Fibroblast of lung (primary cell): ENCODE measurements at regions not wholly inside any gene's neighbourhood (a gene's known extent, or its start where the extent isn't known, plus 50 kb on each side); places are given as distances from the start of the nearest gene placed in this dataset.

Experiments used
- DNase-seq, 2 donors: peaks; one replicate each; pipeline versions ENCODE4 v3.0.0 to v3.0.0-alpha.2; 2010; ENCODE audit warnings: low read depth in 2 of 2
- H2AFZ ChIP-seq: 2 replicates; pipeline ENCODE4 v1.5.1; 2012; ENCODE audit warnings: low read length, control low read depth, inconsistent platforms
- H3K27ac ChIP-seq: 2 replicates; pipeline ENCODE4 v1.5.1; 2011; ENCODE audit warnings: low read length, control low read depth; ENCODE audit not compliant: insufficient read depth
- H3K27me3 ChIP-seq: 2 replicates; pipeline ENCODE4 v1.5.1; 2011; ENCODE audit warnings: mild to moderate bottlenecking, low read length; ENCODE audit not compliant: control insufficient read depth, insufficient read depth
- H3K36me3 ChIP-seq: 2 replicates; pipeline ENCODE4 v1.5.1; 2011; ENCODE audit warnings: low read length; ENCODE audit not compliant: control insufficient read depth, insufficient read depth
- H3K4me1 ChIP-seq: 2 replicates; pipeline ENCODE4 v1.5.1; 2011; ENCODE audit warnings: low read length; ENCODE audit not compliant: control insufficient read depth, insufficient read depth; ENCODE audit errors: extremely low read depth
- H3K4me2 ChIP-seq: 2 replicates; pipeline ENCODE4 v1.5.1; 2011; ENCODE audit warnings: low read length, control low read depth; ENCODE audit not compliant: insufficient read depth; ENCODE audit errors: extremely low read depth
- H3K4me3 ChIP-seq, 4 experiments: fragments of 200-600 bp in 1 of 4; sonication (generic) in 1 of 4; replicated peaks in 1 of 4; 2 replicates each; pipeline ENCODE4 v1.5.1; 2011 to 2016; ENCODE audit warnings: low read length in 4 of 4, low read depth in 3 of 4, mild to moderate bottlenecking in 3 of 4, control low read depth in 2 of 4, inconsistent platforms in 1 of 4, mixed read lengths in 1 of 4; ENCODE audit not compliant: insufficient read depth in 1 of 4; ENCODE audit errors: control extremely low read depth in 1 of 4
- H3K79me2 ChIP-seq: 2 replicates; pipeline ENCODE4 v1.5.1; 2012; ENCODE audit warnings: mild to moderate bottlenecking, low read length, inconsistent platforms; ENCODE audit not compliant: control insufficient read depth, insufficient read depth
- H3K9ac ChIP-seq: 2 replicates; pipeline ENCODE4 v1.5.1; 2011; ENCODE audit warnings: mild to moderate bottlenecking, low read length, control low read depth; ENCODE audit not compliant: insufficient read depth
- H3K9me3 ChIP-seq: 2 replicates; pipeline ENCODE4 v1.5.1; 2012; ENCODE audit warnings: low read depth, low read length; ENCODE audit not compliant: control insufficient read depth, insufficient read depth
- H4K20me1 ChIP-seq: 2 replicates; pipeline ENCODE4 v1.5.1; 2011; ENCODE audit warnings: low read length; ENCODE audit not compliant: control insufficient read depth, insufficient read depth; ENCODE audit errors: extremely low read depth
- EZH2 ChIP-seq: IDR thresholded peaks from 2 replicates; pipeline ENCODE4 v1.5.1; 2012; ENCODE audit warnings: low read length, control low read depth, mild to moderate bottlenecking; ENCODE audit errors: missing control alignments
- TF ChIP-seq, protein P1 (sequence below), 2 donors: IDR thresholded peaks in 1 of 2; conservative IDR thresholded peaks in 1 of 2; 1 replicate in 1 of 2; 2 replicates in 1 of 2; pipeline ENCODE4 v1.5.1; 2011 to 2012; ENCODE audit warnings: low read length in 2 of 2, control low read depth in 1 of 2, inconsistent platforms in 1 of 2, low read depth in 1 of 2, mild to moderate bottlenecking in 1 of 2

DNA sequence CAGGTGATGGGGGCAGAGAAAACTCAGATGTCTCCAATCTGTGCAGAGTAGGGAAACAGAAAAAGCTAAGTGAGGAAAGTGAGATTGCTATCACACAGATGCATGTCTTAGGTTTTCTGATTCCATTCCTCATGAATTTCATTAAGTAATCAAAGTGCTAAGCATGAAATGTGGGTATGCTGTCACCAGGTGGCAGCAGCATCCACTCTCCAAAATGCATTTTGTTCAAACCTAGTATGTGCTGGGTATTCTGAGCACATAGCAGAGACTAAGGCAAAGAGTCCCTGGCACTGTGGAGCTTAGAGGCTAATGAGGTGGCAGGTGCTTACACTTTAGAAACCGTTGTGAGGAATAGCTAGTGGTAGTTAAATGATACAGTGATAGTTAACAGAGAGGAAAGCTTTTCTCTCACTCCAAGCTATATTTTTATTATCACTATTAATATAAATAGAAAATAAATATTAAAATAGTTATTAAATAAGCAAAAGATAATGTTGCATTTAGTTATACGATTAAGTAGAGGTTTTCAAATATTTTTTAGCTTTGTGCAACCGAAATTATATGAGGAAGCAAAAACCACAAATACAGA is 179.5 kb downstream of the CDH26 start:
- H3K9ac ChIP-seq: no peak overlapping the region
- H3K4me1 ChIP-seq: no peaks in the 10 kb centered on the region
- H3K79me2 ChIP-seq: no peaks in the 10 kb centered on the region
- H3K27me3 ChIP-seq: no peaks in the 10 kb centered on the region
- peak in 1 of 2 donors; percentile 20 for DNase-seq
- peak overlapping the region in 2 of 4 experiments; percentile 38 to 50 for H3K4me3 ChIP-seq
- H3K4me2 ChIP-seq: no peak overlapping the region
- H3K27ac ChIP-seq: no peak overlapping the region
- no peak overlapping the region for H2AFZ ChIP-seq
- H4K20me1 ChIP-seq: no peaks in the 10 kb centered on the region
- no peak for TF ChIP-seq EZH2
- TF ChIP-seq, protein P1, sequence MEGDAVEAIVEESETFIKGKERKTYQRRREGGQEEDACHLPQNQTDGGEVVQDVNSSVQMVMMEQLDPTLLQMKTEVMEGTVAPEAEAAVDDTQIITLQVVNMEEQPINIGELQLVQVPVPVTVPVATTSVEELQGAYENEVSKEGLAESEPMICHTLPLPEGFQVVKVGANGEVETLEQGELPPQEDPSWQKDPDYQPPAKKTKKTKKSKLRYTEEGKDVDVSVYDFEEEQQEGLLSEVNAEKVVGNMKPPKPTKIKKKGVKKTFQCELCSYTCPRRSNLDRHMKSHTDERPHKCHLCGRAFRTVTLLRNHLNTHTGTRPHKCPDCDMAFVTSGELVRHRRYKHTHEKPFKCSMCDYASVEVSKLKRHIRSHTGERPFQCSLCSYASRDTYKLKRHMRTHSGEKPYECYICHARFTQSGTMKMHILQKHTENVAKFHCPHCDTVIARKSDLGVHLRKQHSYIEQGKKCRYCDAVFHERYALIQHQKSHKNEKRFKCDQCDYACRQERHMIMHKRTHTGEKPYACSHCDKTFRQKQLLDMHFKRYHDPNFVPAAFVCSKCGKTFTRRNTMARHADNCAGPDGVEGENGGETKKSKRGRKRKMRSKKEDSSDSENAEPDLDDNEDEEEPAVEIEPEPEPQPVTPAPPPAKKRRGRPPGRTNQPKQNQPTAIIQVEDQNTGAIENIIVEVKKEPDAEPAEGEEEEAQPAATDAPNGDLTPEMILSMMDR (conservative IDR thresholded peaks at IDR 0.05 in 1 of 2, IDR thresholded peaks at IDR 0.05 in 1 of 2; ENCODE audit: low read depth in 1 of 2, low read length in 2 of 2): peak; percentile 48 to 52
- H3K9me3 ChIP-seq: no peaks in the 10 kb centered on the region
- H3K36me3 ChIP-seq: no peaks in the 10 kb centered on the region

DNA sequence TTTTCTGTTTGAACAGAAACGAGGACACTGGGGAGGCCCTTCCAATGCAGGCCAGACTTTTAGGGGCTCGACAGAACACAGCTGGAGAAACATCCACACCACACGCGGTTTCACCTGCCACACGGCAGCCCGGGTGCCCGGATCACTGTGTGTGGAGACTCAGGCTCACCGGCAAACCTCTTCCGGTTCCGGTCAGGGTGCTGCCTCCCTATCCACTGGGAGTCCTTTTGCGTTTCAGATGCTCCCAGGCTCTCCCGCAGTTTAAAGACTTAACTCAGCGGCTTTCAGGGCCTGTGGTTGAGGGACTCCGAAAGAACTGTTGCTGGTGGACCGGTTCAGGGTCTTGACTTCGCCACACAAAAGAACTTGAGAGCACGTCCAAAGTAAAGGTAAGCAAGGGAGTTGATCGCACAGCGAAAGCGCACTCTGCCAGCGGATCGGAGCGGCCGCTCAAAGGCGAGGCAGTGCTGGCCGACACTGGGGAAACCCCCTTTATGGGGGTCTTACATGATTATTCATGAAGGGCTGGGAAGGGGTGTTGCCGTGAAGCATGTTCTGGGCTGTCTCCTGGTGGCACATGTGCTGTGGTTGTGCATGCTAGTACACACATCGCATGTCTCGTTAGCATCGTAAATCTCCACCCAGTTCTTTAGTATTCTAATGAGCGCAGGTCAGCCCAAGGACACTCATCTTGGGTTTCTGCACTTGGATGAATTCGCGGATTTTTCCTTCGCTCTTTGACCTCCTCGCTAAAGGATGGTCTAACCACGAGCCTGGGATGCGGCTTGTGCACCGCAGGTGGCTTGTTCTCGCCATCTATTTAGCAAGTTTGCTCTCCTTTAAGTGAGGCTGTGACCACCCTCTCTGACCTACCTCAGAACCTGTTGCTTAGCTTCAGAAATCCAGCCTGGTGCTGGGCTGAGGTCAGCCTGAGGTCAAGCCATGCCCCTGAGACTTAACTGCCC is 180.3 kb downstream of the CDH26 start:
- Histone ChIP-seq H3K79me2 (no peaks in the 10 kb centered on the region), H4K20me1 (no peaks in the 10 kb centered on the region), H3K4me3 (peak overlapping the region in 3 of 4 experiments; percentile 14 to 50 (median 38)), H3K27me3 (no peaks in the 10 kb centered on the region), H3K4me1 (no peaks in the 10 kb centered on the region), H2AFZ (peak overlapping the region; percentile 11), H3K27ac (no peak overlapping the region), H3K9me3 (no peaks in the 10 kb centered on the region), H3K36me3 (no peaks in the 10 kb centered on the region), H3K9ac (no peak overlapping the region), H3K4me2 (no peak overlapping the region)
- TF ChIP-seq EZH2: no peak
- TF ChIP-seq, protein P1 (conservative IDR thresholded peaks at IDR 0.05 in 1 of 2, IDR thresholded peaks at IDR 0.05 in 1 of 2; ENCODE audit: low read depth in 1 of 2, low read length in 2 of 2): no peak
- peak; percentile 18 to 27 for DNase-seq

- no peak overlapping the region for H3K27ac ChIP-seq
- no peak for DNase-seq
- H3K27me3 ChIP-seq: no peaks in the 10 kb centered on the region
- H3K4me2 ChIP-seq: no peak overlapping the region
- no peaks in the 10 kb centered on the region for H3K4me1 ChIP-seq
- H3K36me3 ChIP-seq: no peaks in the 10 kb centered on the region
- H3K9ac ChIP-seq: no peak overlapping the region
- H3K9me3 ChIP-seq: no peaks in the 10 kb centered on the region
- H3K79me2 ChIP-seq: no peaks in the 10 kb centered on the region
- no peaks in the 10 kb centered on the region for H4K20me1 ChIP-seq
- no peak overlapping the region for H2AFZ ChIP-seq
- TF ChIP-seq, protein P1 (conservative IDR thresholded peaks at IDR 0.05 in 1 of 2, IDR thresholded peaks at IDR 0.05 in 1 of 2; ENCODE audit: low read depth in 1 of 2, low read length in 2 of 2): no peak
- no peak overlapping the region for H3K4me3 ChIP-seq
Measured at GRCh38 chr20:60139663-60140446, 181.6 kb downstream of the CDH26 start.
